ENCODE measurements at regions not wholly inside any gene's neighbourhood (a gene's known extent, or its start where the extent isn't known, plus 50 kb on each side); places are given as distances from the start of the nearest gene placed in this dataset.

DNA sequence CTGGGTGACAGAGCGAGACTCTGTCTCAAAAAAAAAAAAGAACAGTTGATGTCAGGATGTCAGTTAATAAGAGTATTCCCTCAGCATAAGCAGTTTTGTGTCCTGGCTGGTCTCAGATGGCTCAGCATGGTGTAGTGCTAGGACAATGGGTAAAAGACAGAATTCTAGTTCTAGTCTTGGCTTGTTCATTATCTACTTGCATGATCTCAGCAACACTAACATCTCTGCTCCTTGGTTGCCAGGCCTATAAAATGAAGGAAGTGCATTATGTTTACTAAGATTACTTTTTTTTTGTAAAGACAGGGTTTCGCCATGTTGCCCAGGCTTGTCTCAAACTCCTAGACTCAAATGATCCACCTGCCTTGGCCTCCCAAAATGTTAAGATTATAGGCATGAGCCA is 84.3 kb upstream of the SP8 start:
- intact Hi-C loops (cut with micrococcal nuclease): no loop called here
- ChIA-PET POLR2A (no interaction called here), RAD21 (ENCODE audit: low non-redundant PET in 1 of 2, low total read pairs in 2 of 2, uncharacterized antibody in 2 of 2, unreplicated experiment in 2 of 2) (no interaction called here), CTCF (no interaction called here)
- TF ChIP-seq ELF1 (IDR thresholded peaks at IDR 0.05; ENCODE audit: borderline replicate concordance, low read depth) (no peak), REST (IDR thresholded peaks at IDR 0.05; ENCODE audit: low read depth) (no peak), ZNF274 (IDR thresholded peaks at IDR 0.05; ENCODE audit: low read depth, low read length) (no peak), EGR1 (IDR thresholded peaks at IDR 0.05; ENCODE audit: low read depth) (no peak), POLR2AphosphoS5 (IDR thresholded peaks at IDR 0.05; ENCODE audit: low read depth, low read length) (no peak), EZH2phosphoT487 (IDR thresholded peaks at IDR 0.05; ENCODE audit: borderline replicate concordance) (no peak), POLR2A (IDR thresholded peaks at IDR 0.05; ENCODE audit: borderline replicate concordance, extremely low read depth, insufficient read depth, insufficient read length) (no peak), YY1 (IDR thresholded peaks at IDR 0.05; ENCODE audit: extremely low read depth, insufficient replicate concordance, low read depth, low read length) (no peak), EZH2 (IDR thresholded peaks at IDR 0.05) (no peak), RAD21 (IDR thresholded peaks at IDR 0.05; ENCODE audit: low read depth) (no peak), TCF7L2 (IDR thresholded peaks at IDR 0.05; ENCODE audit: borderline replicate concordance, extremely low read depth, insufficient read depth, insufficient read length) (no peak)
- TF ChIP-seq, protein P1, sequence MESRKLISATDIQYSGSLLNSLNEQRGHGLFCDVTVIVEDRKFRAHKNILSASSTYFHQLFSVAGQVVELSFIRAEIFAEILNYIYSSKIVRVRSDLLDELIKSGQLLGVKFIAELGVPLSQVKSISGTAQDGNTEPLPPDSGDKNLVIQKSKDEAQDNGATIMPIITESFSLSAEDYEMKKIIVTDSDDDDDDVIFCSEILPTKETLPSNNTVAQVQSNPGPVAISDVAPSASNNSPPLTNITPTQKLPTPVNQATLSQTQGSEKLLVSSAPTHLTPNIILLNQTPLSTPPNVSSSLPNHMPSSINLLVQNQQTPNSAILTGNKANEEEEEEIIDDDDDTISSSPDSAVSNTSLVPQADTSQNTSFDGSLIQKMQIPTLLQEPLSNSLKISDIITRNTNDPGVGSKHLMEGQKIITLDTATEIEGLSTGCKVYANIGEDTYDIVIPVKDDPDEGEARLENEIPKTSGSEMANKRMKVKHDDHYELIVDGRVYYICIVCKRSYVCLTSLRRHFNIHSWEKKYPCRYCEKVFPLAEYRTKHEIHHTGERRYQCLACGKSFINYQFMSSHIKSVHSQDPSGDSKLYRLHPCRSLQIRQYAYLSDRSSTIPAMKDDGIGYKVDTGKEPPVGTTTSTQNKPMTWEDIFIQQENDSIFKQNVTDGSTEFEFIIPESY (IDR thresholded peaks at IDR 0.05; ENCODE audit: extremely low read depth, insufficient replicate concordance, low read length): no peak
- TF ChIP-seq, protein P2, sequence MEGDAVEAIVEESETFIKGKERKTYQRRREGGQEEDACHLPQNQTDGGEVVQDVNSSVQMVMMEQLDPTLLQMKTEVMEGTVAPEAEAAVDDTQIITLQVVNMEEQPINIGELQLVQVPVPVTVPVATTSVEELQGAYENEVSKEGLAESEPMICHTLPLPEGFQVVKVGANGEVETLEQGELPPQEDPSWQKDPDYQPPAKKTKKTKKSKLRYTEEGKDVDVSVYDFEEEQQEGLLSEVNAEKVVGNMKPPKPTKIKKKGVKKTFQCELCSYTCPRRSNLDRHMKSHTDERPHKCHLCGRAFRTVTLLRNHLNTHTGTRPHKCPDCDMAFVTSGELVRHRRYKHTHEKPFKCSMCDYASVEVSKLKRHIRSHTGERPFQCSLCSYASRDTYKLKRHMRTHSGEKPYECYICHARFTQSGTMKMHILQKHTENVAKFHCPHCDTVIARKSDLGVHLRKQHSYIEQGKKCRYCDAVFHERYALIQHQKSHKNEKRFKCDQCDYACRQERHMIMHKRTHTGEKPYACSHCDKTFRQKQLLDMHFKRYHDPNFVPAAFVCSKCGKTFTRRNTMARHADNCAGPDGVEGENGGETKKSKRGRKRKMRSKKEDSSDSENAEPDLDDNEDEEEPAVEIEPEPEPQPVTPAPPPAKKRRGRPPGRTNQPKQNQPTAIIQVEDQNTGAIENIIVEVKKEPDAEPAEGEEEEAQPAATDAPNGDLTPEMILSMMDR (IDR thresholded peaks at IDR 0.05 in 2 of 3, conservative IDR thresholded peaks at IDR 0.05 in 1 of 3; ENCODE audit: borderline replicate concordance in 1 of 3, insufficient read depth in 1 of 3, low read depth in 2 of 3, low read length in 2 of 3): no peak
- Histone ChIP-seq H2AFZ (ENCODE audit: low read depth, low read length, poor library complexity, severe bottlenecking) (no peak overlapping the region), H3K79me2 (ENCODE audit: insufficient read depth, low read length) (no peaks in the 10 kb centered on the region), H3K27ac (ENCODE audit: low read depth, low read length) (no peak overlapping the region), H3K36me3 (ENCODE audit: control insufficient read depth in 1 of 2, insufficient read depth in 2 of 2, low read length in 2 of 2) (no peaks in the 10 kb centered on the region), H3K9ac (ENCODE audit: low read length) (no peak overlapping the region), H4K20me1 (ENCODE audit: insufficient read depth) (no peaks in the 10 kb centered on the region), H3K4me2 (ENCODE audit: low read length) (no peak overlapping the region), H3K9me2 (ENCODE audit: insufficient read depth) (no peaks in the 10 kb centered on the region), H3K27me3 (ENCODE audit: insufficient read depth, low read length) (no peaks in the 10 kb centered on the region), H3K4me1 (ENCODE audit: control insufficient read depth in 1 of 2, insufficient read depth in 2 of 2, low read length in 2 of 2) (no peaks in the 10 kb centered on the region), H3K4me3 (replicated peaks in 1 of 2; ENCODE audit: low read depth in 1 of 2, low read length in 2 of 2) (no peak overlapping the region), H3K9me3 (ENCODE audit: control insufficient read depth in 1 of 2, insufficient read depth in 1 of 2, low read depth in 1 of 2, low read length in 2 of 2) (no peaks in the 10 kb centered on the region)
- no TSS peak for BruUV-seq (replicated peaks)
- ATAC-seq (no peak), DNase-seq (ENCODE audit: low read depth, low spot score) (no peak)

Measured in HCT116 (cell line).